Colonic mucosa (tissue), 4 donors: ENCODE measurements at regions not wholly inside any gene's neighbourhood (a gene's known extent, or its start where the extent isn't known, plus 50 kb on each side); places are given as distances from the start of the nearest gene placed in this dataset.

ENCODE experiments used
- DNase-seq: peaks from one replicate; pipeline ENCODE4 v3.0.0-alpha.2; 2020
- H3K27ac ChIP-seq: fragments of 200-600 bp; one replicate; pipeline ENCODE4 v1.8.0; 2021
- H3K27me3 ChIP-seq: fragments of 200-600 bp; one replicate; pipeline ENCODE4 v1.8.0; 2021
- H3K36me3 ChIP-seq: fragments of 200-600 bp; one replicate; pipeline ENCODE4 v1.8.0; 2021
- H3K4me1 ChIP-seq: fragments of 200-600 bp; one replicate; pipeline ENCODE4 v1.8.0; 2021; ENCODE audit warnings: mild to moderate bottlenecking
- H3K4me3 ChIP-seq: fragments of 200-600 bp; one replicate; pipeline ENCODE4 v1.8.0; 2021
- H3K9ac ChIP-seq, 2 donors: one replicate each; pipeline ENCODE4 v1.7.0; 2013; ENCODE audit warnings: control low read depth in 2 of 2, low read depth in 2 of 2, low read length in 2 of 2
- H3K9me3 ChIP-seq: fragments of 200-600 bp; one replicate; pipeline ENCODE4 v1.8.0; 2021
- CTCF ChIP-seq: fragments of 200-600 bp; IDR thresholded peaks from one replicate; pipeline ENCODE4 v1.8.0; 2022; ENCODE audit warnings: antibody characterized with exemption, mild to moderate bottlenecking
- intact Hi-C: fragments of 100-400 bp; cut with DNase I; formaldehyde crosslinking; loops from one replicate; pipeline ENCODE4 v1.14.1; 2022
- donor health status: healthy.
- donor health status: DM: no; HTN: no; CAD: no.
- donor health status: DM: no; HTN: no; CAD: no.

GRCh38 chr7:30212701-30213111, 71.7 kb upstream of the ZNRF2 start:
- DNase-seq, result no peak

GRCh38 chr7:30213637-30214036, 70.8 kb upstream of the ZNRF2 start:
- intact Hi-C loops, result no loop called here
- Histone ChIP-seq H3K36me3 (no peaks in the 10 kb centered on the region), H3K4me3 (no peak overlapping the region), H3K27me3 (no peaks in the 10 kb centered on the region), H3K9ac (no peak overlapping the region), H3K27ac (no peak overlapping the region), H3K4me1 (no peaks in the 10 kb centered on the region), H3K9me3 (no peaks in the 10 kb centered on the region)
- DNase-seq, result no peak
- TF ChIP-seq CTCF, result no peak

More at GRCh38 chr7:30212701-30213111, 71.7 kb upstream of the ZNRF2 start:
- Histone ChIP-seq H3K36me3 (no peaks in the 10 kb centered on the region), H3K4me1 (no peaks in the 10 kb centered on the region), H3K9ac (no peak overlapping the region), H3K27me3 (no peaks in the 10 kb centered on the region), H3K9me3 (no peaks in the 10 kb centered on the region), H3K4me3 (no peak overlapping the region), H3K27ac (no peak overlapping the region)
- no peak for TF ChIP-seq CTCF
- intact Hi-C loops, result no loop called here

GRCh38 chr7:30214651-30215137, 69.7 kb upstream of the ZNRF2 start:
- no peak for DNase-seq
- intact Hi-C loops, result no loop called here
- Histone ChIP-seq H3K4me3 (no peak overlapping the region), H3K36me3 (no peaks in the 10 kb centered on the region), H3K27me3 (no peaks in the 10 kb centered on the region), H3K27ac (no peak overlapping the region), H3K4me1 (no peaks in the 10 kb centered on the region), H3K9me3 (no peaks in the 10 kb centered on the region), H3K9ac (no peak overlapping the region)
- no peak for TF ChIP-seq CTCF

- DNase-seq, result no peak
- no peak overlapping the region for H3K9ac ChIP-seq
These were observed 62.6 kb upstream of the ZNRF2 start for GRCh38 chr7:30221764-30222163.

GRCh38 chr7:30222515-30223215, 61.7 kb upstream of the ZNRF2 start:
- H3K9me3 ChIP-seq, result no peaks in the 10 kb centered on the region
- H3K4me1 ChIP-seq, result peaks cover 8% of the 10 kb centered on the region
- no peak overlapping the region for H3K27ac ChIP-seq
- no peaks in the 10 kb centered on the region for H3K36me3 ChIP-seq
- no peak for TF ChIP-seq CTCF
- no peak overlapping the region for H3K9ac ChIP-seq
- no peak for DNase-seq
- no peaks in the 10 kb centered on the region for H3K27me3 ChIP-seq
- H3K4me3 ChIP-seq, result no peak overlapping the region
- intact Hi-C loops, result no loop called here

More at GRCh38 chr7:30221764-30222163, 62.6 kb upstream of the ZNRF2 start:
- Histone ChIP-seq H3K36me3 (no peaks in the 10 kb centered on the region), H3K4me3 (no peak overlapping the region), H3K9me3 (no peaks in the 10 kb centered on the region), H3K27me3 (no peaks in the 10 kb centered on the region), H3K27ac (no peak overlapping the region), H3K4me1 (peaks cover 8% of the 10 kb centered on the region)
- intact Hi-C loops, result no loop called here
- TF ChIP-seq CTCF, result no peak
